ENCODE measurements at regions not wholly inside any gene's neighbourhood (a gene's known extent, or its start where the extent isn't known, plus 50 kb on each side); places are given as distances from the start of the nearest gene placed in this dataset.

DNA sequence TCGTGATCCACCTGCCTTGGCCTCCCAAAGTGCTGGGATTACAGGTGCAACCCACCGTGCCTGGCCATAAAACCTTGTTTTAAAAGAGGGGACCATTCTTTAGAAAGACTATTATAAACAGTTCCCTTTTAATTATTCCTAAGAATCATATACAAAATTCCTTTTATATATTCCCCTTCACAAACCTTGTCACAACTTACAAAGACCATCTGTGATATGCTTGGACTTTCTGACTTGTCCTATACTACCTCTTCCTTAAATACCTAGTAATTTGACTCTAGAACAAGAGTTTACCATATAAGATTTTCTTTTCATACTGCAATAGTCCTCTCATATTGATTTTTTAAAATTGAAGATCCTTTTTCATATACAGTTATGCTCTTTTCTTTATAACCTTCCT is 135.8 kb upstream of the PRSS16 start:
- no peak overlapping the region for H3K27ac ChIP-seq (replicated peaks)
- no peak overlapping the region for H3K4me3 ChIP-seq (replicated peaks; ENCODE audit: insufficient read depth, low read length)
- no peak for DNase-seq (ENCODE audit: low read depth in 1 of 2, low spot score in 1 of 2)
- no peaks in the 10 kb centered on the region for H3K27me3 ChIP-seq (ENCODE audit: insufficient read depth, poor library complexity, severe bottlenecking)
- TF ChIP-seq CTCF (IDR thresholded peaks at IDR 0.05; ENCODE audit: insufficient read depth, low read length) (no peak), SPI1 (IDR thresholded peaks at IDR 0.05; ENCODE audit: borderline replicate concordance, low read depth) (no peak), GABPA (IDR thresholded peaks at IDR 0.05; ENCODE audit: low read depth) (no peak), POLR2AphosphoS5 (IDR thresholded peaks at IDR 0.05; ENCODE audit: low read depth) (no peak)
- TF ChIP-seq, protein P1, sequence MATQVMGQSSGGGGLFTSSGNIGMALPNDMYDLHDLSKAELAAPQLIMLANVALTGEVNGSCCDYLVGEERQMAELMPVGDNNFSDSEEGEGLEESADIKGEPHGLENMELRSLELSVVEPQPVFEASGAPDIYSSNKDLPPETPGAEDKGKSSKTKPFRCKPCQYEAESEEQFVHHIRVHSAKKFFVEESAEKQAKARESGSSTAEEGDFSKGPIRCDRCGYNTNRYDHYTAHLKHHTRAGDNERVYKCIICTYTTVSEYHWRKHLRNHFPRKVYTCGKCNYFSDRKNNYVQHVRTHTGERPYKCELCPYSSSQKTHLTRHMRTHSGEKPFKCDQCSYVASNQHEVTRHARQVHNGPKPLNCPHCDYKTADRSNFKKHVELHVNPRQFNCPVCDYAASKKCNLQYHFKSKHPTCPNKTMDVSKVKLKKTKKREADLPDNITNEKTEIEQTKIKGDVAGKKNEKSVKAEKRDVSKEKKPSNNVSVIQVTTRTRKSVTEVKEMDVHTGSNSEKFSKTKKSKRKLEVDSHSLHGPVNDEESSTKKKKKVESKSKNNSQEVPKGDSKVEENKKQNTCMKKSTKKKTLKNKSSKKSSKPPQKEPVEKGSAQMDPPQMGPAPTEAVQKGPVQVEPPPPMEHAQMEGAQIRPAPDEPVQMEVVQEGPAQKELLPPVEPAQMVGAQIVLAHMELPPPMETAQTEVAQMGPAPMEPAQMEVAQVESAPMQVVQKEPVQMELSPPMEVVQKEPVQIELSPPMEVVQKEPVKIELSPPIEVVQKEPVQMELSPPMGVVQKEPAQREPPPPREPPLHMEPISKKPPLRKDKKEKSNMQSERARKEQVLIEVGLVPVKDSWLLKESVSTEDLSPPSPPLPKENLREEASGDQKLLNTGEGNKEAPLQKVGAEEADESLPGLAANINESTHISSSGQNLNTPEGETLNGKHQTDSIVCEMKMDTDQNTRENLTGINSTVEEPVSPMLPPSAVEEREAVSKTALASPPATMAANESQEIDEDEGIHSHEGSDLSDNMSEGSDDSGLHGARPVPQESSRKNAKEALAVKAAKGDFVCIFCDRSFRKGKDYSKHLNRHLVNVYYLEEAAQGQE (IDR thresholded peaks at IDR 0.05; ENCODE audit: insufficient replicate concordance, low read depth), result no peak

DNA sequence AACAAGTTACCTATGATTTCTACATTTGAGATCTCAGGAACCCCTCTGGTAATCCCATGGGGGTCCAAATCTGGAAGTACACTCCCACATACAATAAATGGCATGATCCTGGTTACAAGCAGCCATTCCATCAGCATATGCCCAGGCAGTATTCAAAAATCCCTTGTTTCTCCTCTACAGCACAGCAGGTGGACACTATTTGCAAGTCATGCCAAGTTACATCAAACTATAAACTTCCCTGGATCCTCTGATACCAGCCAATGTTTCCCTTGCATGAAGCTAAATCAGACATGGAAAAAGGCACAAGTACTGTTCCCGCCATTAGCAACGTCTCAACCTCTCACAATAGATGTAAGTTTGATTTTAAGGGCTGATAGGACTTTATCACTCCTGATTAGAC is 134.5 kb upstream of the PRSS16 start:
- H3K27me3 ChIP-seq (ENCODE audit: insufficient read depth, poor library complexity, severe bottlenecking), result no peaks in the 10 kb centered on the region

GRCh38 chr6:27119329-27119728 is 128.2 kb upstream of the PRSS16 start:
- no peak overlapping the region for H3K27ac ChIP-seq (replicated peaks)
- TF ChIP-seq SPI1 (IDR thresholded peaks at IDR 0.05; ENCODE audit: borderline replicate concordance, low read depth) (no peak), GABPA (IDR thresholded peaks at IDR 0.05; ENCODE audit: low read depth) (no peak), POLR2AphosphoS5 (IDR thresholded peaks at IDR 0.05; ENCODE audit: low read depth) (no peak), CTCF (IDR thresholded peaks at IDR 0.05; ENCODE audit: insufficient read depth, low read length) (no peak)
- TF ChIP-seq, protein P1 (IDR thresholded peaks at IDR 0.05; ENCODE audit: insufficient replicate concordance, low read depth), result no peak
- H3K4me3 ChIP-seq (replicated peaks; ENCODE audit: insufficient read depth, low read length), result no peak overlapping the region
- no peaks in the 10 kb centered on the region for H3K27me3 ChIP-seq (ENCODE audit: insufficient read depth, poor library complexity, severe bottlenecking)
- DNase-seq (ENCODE audit: low read depth in 1 of 2, low spot score in 1 of 2), result no peak

More for the DNA sequence above, 134.5 kb upstream of the PRSS16 start:
- no peak overlapping the region for H3K4me3 ChIP-seq (replicated peaks; ENCODE audit: insufficient read depth, low read length)
- DNase-seq (ENCODE audit: low read depth in 1 of 2, low spot score in 1 of 2), result no peak
- TF ChIP-seq POLR2AphosphoS5 (IDR thresholded peaks at IDR 0.05; ENCODE audit: low read depth), result no peak
- TF ChIP-seq, protein P1 (IDR thresholded peaks at IDR 0.05; ENCODE audit: insufficient replicate concordance, low read depth), result no peak
- TF ChIP-seq GABPA (IDR thresholded peaks at IDR 0.05; ENCODE audit: low read depth), result no peak
- TF ChIP-seq CTCF (IDR thresholded peaks at IDR 0.05; ENCODE audit: insufficient read depth, low read length), result no peak
- no peak for TF ChIP-seq SPI1 (IDR thresholded peaks at IDR 0.05; ENCODE audit: borderline replicate concordance, low read depth)
- H3K27ac ChIP-seq (replicated peaks), result no peak overlapping the region

Data from HL-60 (cell line).